PC-3 (cell line): ENCODE measurements at regions not wholly inside any gene's neighbourhood (a gene's known extent, or its start where the extent isn't known, plus 50 kb on each side); places are given as distances from the start of the nearest gene placed in this dataset.

Source experiments
- EZH2 ChIP-seq: fragments of 300-600 bp; sonication (generic); IDR thresholded peaks from one replicate; pipeline ENCODE4 v1.6.1; 2017; ENCODE audit warnings: antibody characterized with exemption, mild to moderate bottlenecking, low read length; ENCODE audit not compliant: unreplicated experiment
- TF ChIP-seq, protein P1 (sequence below): fragments of 300-600 bp; sonication (generic); conservative IDR thresholded peaks from 2 replicates; pipeline ENCODE4 v1.5.1; 2017; ENCODE audit warnings: antibody characterized with exemption, low read depth, mild to moderate bottlenecking, low read length

DNA sequence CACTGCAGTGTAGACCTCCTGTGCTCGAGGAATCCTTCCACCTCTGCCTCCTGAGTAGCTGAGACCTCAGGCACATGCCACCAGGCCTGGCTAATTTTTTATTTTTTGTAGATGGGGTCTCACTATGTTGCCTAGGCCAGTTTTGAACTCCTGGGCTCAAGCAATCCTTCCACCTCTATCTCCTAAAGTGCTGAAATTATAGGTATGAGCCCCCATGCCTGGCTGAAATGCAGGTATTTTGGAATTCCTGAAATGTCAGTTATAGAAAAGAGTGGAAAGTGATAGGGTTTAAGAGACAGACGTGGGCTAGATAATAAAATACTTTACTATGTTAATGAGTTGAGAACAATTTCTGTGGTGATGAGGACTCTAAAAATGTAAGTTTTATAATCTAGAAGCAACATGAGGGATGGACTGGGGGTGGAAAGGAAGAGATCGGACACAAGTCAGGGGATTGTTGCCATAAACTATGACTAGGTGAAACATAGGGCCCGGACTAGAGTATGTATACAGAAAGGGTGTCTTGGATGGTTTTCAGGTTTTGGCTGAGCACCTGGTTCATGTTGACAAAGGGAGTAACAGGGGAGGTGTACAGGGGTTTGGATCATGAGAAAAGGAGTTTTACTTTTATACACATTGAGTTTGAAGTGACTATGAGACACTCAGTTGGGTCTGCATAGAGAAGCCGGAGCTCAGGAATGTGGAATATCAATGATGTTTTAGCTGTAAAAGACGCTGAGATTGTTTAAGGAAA is 165.6 kb upstream of the STARD13 start:
- TF ChIP-seq EZH2, result no peak
- TF ChIP-seq, protein P1, sequence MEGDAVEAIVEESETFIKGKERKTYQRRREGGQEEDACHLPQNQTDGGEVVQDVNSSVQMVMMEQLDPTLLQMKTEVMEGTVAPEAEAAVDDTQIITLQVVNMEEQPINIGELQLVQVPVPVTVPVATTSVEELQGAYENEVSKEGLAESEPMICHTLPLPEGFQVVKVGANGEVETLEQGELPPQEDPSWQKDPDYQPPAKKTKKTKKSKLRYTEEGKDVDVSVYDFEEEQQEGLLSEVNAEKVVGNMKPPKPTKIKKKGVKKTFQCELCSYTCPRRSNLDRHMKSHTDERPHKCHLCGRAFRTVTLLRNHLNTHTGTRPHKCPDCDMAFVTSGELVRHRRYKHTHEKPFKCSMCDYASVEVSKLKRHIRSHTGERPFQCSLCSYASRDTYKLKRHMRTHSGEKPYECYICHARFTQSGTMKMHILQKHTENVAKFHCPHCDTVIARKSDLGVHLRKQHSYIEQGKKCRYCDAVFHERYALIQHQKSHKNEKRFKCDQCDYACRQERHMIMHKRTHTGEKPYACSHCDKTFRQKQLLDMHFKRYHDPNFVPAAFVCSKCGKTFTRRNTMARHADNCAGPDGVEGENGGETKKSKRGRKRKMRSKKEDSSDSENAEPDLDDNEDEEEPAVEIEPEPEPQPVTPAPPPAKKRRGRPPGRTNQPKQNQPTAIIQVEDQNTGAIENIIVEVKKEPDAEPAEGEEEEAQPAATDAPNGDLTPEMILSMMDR, result no peak
